ENCODE measurements at regions not wholly inside any gene's neighbourhood (a gene's known extent, or its start where the extent isn't known, plus 50 kb on each side); places are given as distances from the start of the nearest gene placed in this dataset.

GRCh38 chr10:28993861-28994260 is 295.0 kb upstream of the LYZL1 start:
- no peak for TF ChIP-seq EZH2phosphoT487 (IDR thresholded peaks at IDR 0.05; ENCODE audit: low read length)
- TF ChIP-seq CTCF (IDR thresholded peaks at IDR 0.05; ENCODE audit: low read length), result no peak
